ENCODE measurements at regions not wholly inside any gene's neighbourhood (a gene's known extent, or its start where the extent isn't known, plus 50 kb on each side); places are given as distances from the start of the nearest gene placed in this dataset.

DNA sequence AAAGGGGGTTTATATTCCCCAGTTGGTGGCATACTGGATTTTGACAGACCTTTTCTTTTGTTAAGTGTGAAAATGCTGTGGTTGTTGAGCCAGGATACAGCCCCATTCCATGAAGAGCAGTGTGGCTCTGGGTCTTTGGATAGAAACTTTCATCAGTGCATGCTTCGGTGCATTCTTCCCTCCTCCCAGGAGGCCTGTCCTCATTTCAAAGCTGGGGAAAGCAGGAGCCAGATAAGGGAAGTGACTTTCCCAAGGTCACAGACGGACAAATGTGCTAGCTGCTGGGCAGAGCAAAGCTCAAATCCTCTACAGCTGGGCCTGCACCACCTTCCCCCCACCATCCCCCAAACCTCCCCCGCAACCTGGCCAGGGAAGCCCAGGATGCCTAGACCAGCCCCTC is 184.5 kb upstream of the NTM start:
- in situ Hi-C loops (cut with MboI; ENCODE audit: low sequenced_read_pairs): no loop called here

DNA sequence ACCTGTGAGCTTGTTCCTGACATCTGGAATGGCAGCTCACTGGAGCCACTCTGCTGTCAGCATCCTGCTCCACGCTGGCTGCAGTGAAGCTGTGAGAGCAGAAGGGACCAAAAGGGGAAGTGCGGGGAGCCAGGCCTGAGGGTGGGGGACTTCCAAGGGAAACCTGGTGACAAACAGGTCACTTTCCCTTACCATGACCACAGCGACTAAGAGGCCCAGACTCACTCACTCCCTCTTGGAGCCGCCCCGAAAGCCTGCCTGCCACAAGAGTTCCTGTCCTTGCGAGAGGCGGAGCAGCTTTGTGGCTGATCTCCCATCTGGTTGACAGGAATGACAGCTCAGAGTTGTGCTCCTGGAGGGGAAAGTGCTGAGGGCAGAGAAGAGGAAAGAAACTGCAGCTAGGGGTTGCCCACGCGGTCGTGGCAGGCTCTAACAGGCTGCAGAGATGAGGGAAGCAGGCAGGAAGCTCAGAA is 183.8 kb upstream of the NTM start:
- in situ Hi-C loops (cut with MboI; ENCODE audit: low sequenced_read_pairs): no loop called here

DNA sequence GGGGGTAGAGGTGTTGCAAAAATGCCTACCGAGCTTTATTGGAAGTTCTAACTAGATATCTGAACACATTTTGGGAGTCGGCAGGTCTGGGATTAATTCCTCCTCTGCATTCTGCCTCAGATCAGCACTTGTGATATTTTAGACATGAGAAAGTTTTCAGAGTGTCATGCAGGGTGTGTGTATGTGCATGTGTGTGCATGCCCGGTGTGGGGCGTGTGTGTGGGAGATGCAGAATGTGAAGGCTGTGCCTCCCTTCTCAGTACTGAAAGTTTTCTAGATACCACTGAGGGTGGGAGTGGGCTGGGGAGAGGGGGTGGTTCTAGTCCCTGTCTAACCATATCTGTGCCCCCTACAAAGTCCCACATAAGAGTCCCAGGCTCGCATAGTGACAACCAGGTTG is 180.0 kb upstream of the NTM start:
- in situ Hi-C loops (cut with MboI; ENCODE audit: low sequenced_read_pairs): no loop called here

DNA sequence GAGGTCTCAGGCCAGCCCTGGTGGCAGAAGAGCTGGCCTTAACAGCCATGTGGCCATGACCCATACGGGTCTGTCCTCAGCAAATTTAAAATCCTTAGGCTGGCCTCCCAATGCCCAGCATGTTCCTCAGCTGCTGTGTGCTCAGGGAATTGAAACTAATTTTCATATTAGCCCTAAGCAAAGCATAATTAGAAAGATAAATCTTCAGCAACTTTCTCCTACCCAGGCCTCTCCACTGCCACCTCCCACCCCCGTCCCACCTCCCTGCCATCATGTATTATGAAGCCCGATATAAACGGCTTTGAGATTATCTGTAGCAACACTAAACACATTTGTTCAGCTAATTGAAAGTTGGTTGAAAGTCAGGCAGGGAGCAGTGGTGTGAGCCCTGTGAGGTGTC is 178.8 kb upstream of the NTM start:
- in situ Hi-C loops (cut with MboI; ENCODE audit: low sequenced_read_pairs): no loop called here

DNA sequence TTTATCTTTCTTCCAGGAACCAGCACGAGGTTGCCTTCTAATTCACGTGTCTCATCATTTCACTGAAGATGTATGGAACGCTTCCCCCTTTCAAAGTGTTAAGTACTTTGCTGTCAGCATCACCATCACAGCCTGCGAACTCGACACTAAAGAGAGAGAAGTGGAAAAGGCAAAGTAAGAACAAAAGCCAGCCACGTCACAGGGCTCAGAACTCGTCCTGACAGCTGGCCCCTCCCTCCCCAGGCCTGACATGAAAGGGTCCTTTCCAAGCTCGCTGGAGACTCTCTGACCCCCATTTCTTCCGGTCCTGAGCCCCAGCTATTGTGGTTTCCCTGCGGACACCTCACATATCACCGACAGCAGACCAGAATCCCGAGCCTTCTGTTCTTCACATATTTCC is 177.8 kb upstream of the NTM start:
- in situ Hi-C loops (cut with MboI; ENCODE audit: low sequenced_read_pairs): no loop called here

DNA sequence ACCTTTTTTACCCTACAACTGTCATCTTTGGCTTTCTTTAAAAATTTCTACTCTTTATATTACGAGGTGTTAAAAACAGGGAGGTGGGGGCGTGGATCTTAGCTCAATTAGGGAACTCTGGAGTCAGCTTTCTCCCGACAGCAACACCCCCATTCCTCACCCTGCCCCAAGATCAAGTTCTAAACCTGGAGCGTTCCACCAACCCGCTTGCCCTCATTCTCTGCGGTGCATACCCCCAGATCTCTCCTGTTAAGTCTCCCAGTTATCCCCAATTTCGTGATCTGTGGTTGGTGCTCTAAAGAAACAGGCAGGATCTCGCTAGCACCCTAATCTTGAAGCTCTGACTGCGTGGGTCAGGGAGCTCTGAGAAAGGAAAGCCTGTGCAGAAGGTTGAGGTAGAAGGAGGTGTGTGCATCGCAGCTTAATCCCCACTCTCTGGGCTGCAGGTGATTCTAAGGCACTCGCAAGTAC is 177.3 kb upstream of the NTM start:
- in situ Hi-C loops (cut with MboI; ENCODE audit: low sequenced_read_pairs): no loop called here

DNA sequence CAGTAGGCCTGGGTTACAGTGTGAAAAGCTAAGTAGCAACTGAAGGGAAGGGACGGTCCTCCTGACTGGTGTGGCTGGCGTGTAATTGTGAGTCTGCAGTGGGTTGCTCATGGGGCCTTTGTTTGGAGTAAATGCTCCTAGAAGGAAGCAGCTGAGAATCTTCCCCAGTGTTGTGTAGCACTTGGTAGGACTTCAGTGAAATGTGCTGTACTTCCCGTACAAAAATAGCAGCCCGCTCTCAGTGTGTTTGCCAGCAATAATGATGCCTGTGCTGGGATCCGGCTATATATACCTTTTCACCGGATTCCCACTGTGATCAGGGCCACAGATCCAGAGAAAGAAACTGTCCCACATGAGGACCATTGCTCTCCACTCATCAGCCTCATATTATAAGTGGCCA is 175.7 kb upstream of the NTM start:
- in situ Hi-C loops (cut with MboI; ENCODE audit: low sequenced_read_pairs): no loop called here

DNA sequence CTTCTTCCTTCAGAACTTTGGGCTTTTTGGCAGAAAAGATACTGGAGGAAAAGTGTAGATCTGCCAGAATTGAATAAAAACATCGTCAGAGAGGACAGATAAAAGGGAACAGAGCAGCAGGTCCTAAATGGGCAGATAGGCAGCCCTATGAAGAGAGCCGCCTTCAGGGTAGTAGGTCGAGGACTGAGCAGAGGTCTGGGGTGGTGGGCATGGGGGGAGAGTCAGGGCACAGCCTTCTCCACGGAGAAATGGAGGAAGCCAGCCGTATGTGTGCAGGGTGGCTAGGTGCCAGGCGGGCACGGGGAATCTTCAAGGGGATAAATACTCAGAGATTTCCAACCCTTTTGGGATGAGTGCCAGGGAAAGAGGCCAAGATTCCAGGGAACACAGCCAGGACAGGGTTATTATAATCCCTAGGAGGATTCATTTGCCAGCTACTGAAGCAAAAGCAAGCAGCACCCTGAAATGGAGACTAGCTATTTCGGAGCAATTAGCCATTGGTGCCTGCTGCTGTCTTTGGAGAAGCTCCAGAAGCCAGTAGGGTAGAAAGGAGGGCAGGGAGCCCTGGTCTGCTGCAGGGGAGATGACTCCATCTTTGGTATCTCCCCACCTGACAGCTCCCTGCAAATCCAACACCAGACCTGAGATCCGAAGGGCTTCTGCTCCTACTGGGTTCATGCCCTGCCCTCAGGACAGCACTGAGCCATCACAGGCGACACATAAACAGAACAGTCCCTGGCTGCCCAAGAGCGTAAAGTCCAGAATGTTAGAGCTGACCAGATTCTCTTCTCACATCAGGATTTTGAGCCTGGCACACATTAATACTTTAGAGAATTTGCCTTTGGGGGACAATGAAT is 174.5 kb upstream of the NTM start:
- in situ Hi-C loops (cut with MboI; ENCODE audit: low sequenced_read_pairs): no loop called here

DNA sequence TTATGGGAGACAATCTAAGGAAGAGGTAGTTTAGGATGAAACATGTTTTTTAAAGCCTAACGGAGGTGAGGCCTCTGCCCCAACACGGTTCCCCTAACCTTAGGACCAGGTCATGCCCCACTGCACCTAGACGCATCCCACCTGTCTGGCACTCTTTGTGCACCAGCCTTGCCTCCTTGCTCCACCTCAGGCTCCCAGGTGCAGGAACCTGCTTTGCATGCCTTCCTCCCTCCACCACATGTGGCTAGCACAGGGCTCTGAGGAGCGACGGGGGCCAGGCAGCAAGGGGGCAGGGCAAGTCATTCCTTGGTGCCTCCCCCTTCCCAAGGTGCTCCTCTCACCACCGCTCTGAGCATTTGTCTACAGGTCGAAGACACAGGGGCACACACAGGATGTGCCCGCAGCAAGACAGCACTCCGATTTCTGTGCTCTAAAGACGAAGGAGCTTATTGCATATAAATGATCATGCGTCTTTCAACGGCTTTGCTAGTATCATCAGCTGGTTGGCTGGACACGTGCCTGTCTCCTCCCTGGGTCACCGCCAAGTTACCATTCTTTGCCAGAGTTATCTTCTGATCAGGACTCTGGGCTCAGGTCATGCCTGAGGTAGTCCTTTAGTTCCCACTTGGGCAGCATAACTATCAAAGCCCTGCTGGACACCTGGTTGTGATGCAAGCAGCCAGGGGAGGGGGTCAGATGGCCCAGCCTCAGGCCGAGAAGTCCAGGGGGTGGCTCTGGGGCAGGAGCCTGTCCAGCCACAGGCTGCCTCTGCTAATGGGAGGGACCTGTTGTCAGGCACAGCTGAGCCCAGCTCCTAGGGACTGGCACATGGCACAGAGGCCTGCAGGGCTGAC is 172.0 kb upstream of the NTM start:
- in situ Hi-C loops (cut with MboI; ENCODE audit: low sequenced_read_pairs): no loop called here

DNA sequence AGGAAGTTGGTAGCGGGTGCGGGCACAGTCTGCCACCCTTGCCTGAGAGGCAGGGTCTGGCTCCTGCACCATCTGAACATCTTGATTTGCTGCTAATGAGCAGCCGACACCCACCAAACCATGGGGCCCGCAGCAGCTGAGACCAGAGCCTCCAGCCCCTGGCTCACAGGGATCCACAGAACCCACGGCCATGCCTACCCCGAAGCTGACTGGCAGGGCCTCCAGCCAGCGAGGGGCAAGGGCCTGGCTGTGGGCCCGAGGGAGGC is 171.5 kb upstream of the NTM start:
- in situ Hi-C loops (cut with MboI; ENCODE audit: low sequenced_read_pairs): no loop called here

DNA sequence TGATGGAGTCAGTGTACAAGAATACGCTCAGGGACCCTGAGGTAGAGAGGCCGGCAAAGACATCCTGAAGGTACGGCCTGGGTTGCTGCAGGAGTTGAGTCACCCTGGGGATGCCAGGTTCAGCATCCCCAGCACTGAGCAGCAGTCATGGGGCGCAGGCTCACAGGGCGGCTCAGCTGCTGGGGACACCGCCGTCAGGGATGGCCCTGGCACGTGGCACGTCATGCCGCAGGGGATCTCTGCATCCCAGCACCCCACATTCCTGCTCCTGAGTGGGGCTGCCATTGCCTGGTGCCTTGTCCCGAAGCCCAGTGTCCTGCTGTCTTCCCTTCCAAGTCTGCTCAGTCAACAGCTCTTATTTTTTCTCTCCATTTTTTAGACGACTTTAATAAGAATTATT is 168.7 kb upstream of the NTM start:
- in situ Hi-C loops (cut with MboI; ENCODE audit: low sequenced_read_pairs): no loop called here

DNA sequence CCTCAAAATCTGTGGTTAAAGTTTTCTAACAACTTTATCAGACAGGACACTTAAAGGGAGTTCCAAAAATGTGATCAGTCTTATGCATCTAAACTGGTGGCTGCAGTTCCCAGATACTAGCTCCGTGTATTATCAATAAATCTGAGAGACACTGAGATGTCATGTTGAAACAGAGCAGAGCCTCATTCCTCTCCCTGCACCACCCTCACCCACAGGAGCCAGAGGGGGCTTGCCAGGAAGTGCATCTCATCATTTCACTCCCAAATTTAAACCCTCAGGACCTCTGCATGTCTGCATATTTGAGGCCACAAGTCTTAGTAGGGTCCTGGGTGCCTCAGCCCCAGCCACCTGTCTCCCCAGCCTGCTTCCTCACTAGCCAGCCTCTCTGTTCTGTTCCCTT is 167.4 kb upstream of the NTM start:
- in situ Hi-C loops (cut with MboI; ENCODE audit: low sequenced_read_pairs): no loop called here

DNA sequence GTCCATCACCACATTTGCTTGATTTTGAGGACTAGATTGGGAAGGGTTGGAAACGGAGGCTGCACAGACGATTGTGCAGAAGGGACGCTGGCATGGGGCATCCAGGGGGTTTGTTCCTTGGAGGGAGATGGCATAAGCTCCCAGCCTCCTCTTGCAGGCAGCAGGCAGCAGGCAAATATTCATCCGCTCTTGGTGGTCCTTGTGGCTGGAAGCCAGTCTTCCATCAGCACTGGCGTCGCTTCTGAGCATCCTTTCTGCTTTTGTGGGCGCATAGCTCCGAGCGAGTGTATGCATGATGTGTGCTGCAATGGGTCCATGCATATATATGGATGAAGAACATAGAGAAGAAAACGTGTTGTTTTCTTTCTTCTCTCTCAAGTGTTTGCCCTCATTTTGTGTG is 166.1 kb upstream of the NTM start:
- in situ Hi-C loops (cut with MboI; ENCODE audit: low sequenced_read_pairs): no loop called here

DNA sequence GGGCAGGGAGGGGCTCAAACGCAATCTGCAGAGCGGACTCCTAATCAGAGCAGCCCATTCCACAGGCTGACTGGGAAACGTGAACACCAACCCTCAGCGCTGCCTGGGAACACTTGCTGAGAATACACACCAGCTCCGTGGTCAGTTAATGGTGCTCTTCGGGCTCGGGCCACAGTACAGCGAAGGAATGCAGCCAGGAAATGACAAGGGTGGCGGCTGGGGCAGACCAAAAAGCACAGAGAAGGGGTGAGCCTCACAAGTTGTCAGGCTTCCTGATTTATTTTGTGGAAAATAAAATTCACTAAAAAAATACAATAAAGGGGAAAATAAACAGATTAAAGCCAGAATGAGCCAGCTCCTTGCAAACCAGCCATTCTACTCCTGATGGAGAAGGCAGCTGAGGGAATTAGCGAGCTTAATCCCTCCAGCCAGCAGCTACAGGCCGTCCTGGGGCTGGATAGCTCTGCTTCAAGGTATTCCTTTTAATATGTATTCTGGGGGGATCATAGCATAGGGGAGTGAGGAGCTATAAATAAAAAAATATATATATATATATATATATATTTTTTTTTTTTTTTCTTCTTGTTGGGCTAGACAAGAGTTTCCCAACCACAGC is 165.5 kb upstream of the NTM start:
- in situ Hi-C loops (cut with MboI; ENCODE audit: low sequenced_read_pairs): no loop called here

DNA sequence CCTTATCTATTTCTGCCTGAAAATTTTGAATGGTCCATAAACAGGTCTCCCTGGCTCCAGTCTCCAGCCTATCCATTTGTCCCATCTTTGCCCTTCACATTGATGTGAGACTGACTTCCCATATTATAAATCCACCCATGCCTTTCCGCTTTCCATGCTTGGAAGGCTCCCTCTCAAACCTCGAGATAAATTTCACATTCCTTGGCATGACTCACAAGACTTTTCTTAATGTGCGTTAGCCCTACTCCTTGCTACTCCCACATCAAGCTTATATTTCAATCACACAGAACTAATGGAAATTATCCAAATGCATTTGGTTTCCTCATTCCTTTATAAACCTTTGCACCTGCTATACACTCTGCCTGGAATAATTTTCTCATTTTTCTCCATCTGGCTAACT is 163.7 kb upstream of the NTM start:
- in situ Hi-C loops (cut with MboI; ENCODE audit: low sequenced_read_pairs): no loop called here

DNA sequence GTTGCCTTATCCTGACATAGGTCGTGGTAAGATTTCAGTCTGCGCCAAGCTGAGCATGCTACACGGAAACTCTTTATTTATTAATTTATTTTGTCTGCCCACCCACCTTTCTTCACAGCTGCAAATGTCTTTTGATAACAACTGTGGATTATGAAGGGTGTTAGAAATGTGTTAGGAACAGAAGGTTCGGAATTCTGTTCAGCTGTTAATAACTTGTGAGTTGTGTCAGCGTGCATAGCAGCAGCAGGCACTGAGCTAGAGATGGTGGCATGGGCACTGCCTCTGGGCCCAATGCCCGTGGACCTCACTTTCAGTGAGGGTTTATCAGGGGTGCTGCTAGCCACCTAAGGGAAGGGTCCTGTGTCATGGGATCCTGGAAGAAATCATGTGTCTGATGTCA is 162.5 kb upstream of the NTM start:
- in situ Hi-C loops (cut with MboI; ENCODE audit: low sequenced_read_pairs): no loop called here

DNA sequence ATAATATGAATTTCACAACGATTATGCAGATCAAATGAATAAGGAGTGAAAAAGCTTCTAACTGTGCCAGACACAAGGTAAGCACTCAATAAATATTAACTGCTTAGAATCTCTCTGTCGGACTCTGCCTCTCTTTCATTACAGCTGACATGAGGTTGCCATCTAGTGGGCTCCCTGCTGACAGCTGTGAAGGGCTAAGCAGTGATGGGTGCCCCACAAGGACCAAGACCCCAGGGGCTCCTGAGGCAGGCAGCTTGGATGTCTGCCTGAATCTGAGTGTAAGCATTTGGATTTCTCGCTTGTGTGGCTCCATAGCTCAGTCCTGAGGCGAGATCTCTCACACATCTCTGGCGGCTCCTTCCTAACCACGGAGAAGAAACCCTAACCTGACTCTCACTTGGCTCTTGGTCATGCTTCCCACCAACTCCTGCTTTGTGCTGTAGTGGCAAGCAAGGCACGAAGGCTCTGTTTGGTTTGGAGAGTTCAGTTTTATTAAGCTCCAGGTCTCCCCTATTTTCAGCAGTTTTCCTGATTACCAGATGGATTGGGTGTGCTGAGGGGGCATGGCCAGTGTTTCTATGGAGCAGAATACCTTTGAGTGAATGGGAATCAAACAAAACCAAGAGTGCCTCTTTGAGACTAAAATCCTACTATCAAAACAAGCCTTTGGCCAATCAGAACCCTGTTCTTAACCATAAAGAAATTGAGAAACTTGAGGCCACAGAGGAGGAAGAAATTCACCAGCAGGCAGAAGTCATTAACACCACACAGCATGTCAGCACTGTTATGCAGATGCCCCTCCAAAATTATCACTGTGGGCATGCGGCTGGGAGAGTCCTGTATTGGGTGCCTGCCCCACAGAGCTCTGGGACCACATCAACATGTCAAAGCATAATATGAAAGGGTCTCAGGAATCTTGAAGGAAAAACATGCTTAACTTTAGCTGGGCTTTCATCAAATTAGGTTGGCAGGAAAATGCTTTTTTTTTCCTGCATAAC is 152.8 kb upstream of the NTM start:
- in situ Hi-C loops (cut with MboI; ENCODE audit: low sequenced_read_pairs): no loop called here

DNA sequence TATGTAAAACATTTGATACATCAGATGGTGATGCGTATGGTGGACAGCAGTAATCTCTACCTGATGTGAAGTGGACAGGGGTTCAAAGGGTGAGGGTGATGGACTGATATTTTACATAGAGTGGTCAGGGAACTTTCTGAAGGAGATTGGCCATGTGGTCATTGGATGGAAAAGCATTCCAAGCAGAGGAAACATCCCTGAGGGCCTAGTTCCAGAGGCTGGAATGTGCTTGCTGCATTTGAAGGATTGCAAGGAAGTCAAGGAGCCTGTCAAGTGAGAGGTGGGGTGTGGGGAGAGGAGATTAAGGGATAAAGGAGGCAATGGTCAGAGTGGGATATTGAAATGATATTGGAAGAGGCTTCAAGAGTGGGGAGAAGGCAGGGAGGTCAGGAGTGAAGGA is 151.9 kb upstream of the NTM start:
- in situ Hi-C loops (cut with MboI; ENCODE audit: low sequenced_read_pairs): no loop called here

DNA sequence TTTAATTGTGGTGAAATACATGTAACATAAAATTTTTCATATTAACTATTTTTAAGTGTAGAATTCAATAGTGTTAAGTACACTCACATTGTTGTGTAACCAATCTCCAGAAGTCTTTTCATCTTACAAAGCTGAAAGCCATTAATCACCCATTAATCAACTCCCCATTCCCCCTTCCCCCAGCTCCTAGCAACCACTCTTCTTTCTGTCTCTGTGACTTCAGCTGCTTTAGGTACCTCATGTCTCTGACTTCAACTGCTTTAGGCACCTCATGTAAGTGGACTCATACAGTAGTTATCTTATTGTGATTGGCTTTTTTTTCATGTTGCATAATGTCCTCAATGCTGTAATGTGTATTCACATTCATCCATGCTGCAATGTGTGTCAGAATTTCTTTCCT is 150.8 kb upstream of the NTM start:
- in situ Hi-C loops (cut with MboI; ENCODE audit: low sequenced_read_pairs): no loop called here

DNA sequence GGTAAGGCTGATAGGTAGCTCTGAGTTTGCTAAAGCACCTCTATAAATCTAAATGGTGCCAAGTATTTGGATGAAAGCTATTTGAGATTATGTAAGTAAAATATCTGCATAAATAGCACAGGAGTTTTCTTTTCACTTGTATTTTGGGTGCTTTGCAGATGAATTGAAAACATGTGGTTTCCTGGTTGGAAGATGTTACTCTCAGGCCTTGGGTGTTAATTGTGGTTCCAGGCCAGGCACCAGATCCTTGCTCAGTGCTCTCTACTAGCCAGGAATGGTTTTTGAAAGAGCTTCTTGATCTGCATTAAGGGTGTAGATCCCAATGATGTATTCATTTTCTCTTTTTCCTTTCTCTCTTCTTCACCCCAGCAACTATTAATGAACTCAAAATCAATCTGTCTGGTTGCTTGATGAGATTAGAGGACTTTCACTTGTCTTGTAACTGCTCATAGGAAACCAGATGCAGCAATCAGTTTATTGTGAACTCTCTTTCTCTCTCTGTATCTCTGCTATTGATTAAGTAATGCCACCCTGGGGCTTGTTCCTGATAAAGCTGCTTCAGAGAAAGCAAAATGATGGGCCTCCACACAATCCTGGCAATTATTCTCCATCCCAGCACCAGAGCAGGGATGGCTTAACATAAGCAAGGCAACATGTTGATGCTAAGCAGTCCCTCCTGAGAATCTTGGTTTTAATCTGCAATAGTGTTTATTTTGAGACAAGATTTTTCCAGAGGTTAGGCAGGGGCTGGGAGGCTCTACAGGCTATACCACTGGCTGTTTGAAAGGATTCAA is 147.0 kb upstream of the NTM start:
- in situ Hi-C loops (cut with MboI; ENCODE audit: low sequenced_read_pairs): no loop called here

Measured in HL-60/S4 (cell line).